ENCODE measurements at regions not wholly inside any gene's neighbourhood (a gene's known extent, or its start where the extent isn't known, plus 50 kb on each side); places are given as distances from the start of the nearest gene placed in this dataset.

DNA sequence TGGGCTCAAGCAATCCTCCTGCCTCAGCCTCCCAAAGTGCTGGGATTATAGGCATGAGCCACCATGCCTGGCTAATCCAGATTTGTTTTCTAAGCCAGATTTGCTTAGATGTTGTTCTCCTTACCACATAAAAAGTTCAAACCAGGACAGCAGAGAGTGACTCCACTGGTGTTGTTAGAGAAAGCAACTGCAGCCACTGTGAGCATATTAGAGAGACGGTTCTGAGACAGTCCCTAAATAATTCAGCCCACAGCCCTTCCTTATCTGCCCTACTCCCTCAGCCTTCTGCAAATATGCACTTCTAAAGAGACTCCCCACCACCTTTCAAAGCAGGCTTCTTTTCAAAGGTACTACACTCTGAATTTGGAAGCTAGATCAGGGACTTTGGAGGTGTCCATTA is 96.1 kb downstream of the DRD1 start:
- H3K4me3 ChIP-seq (ENCODE audit: low read length), result no peak overlapping the region
- TF ChIP-seq, protein P1, sequence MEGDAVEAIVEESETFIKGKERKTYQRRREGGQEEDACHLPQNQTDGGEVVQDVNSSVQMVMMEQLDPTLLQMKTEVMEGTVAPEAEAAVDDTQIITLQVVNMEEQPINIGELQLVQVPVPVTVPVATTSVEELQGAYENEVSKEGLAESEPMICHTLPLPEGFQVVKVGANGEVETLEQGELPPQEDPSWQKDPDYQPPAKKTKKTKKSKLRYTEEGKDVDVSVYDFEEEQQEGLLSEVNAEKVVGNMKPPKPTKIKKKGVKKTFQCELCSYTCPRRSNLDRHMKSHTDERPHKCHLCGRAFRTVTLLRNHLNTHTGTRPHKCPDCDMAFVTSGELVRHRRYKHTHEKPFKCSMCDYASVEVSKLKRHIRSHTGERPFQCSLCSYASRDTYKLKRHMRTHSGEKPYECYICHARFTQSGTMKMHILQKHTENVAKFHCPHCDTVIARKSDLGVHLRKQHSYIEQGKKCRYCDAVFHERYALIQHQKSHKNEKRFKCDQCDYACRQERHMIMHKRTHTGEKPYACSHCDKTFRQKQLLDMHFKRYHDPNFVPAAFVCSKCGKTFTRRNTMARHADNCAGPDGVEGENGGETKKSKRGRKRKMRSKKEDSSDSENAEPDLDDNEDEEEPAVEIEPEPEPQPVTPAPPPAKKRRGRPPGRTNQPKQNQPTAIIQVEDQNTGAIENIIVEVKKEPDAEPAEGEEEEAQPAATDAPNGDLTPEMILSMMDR (conservative IDR thresholded peaks at IDR 0.05; ENCODE audit: low read length), result no peak
- DNase-seq (ENCODE audit: low read depth), result no peak

DNA sequence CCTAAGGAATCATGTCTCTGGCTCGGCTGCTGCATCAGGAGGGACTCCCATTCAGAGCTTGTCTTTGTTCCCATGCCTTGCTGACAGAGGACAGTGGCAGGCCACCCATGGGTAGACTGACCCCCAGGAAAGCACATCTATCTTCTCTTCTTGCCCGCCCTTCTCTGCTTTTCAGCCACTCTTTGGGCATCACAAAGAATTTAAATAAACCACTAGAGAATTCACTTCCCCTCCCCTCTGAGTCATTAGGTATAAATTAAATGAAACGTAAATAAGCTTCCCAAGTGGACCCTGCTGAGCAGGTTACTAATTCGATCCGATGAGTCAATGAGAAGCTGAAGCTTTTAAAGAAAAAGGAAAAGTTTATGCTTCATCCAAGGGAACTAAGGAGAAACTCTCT is 97.0 kb downstream of the DRD1 start:
- TF ChIP-seq, protein P1 (conservative IDR thresholded peaks at IDR 0.05; ENCODE audit: low read length), result no peak
- no peak for DNase-seq (ENCODE audit: low read depth)
- H3K4me3 ChIP-seq (ENCODE audit: low read length), result no peak overlapping the region

DNA sequence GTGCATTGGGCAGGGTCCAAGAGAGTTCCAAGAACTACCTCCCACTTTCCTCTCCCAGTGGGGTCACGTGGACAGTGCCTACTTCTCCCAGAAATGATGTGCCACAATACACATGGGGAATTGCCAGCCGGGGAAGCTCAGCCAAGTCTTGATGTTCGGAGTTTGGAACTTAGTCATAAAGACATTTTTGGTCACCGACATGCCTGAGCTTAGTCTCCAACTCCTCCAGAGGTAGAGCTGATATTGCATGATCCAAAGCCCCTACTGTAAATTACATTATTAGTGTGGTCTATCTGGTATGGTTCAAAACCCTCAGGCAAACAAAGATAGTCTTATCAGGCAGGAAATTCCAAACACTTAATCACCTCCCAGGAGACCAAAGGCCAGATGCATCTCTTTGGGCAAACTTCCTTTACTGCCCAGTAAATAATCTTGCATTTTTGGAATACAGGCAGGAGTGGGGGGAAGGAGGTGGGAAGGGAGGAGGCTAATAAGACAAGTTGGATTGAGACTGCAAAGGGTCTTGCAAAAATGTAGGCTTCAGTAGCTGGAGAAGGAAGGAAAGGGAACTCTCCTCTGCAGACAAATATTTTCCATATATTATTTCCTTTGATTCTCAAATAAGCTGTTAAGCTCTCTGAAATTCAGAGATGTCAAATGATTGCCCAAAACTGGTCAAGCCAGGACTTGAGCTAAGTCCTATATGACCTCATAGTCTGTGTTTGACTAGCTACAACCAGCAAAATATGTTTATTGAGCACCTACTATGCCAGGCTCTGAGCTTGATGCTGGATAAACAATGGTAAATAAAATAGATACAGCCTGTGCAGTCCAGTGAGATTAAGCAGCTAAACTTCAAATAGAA is 99.4 kb downstream of the DRD1 start:
- no peak overlapping the region for H3K4me3 ChIP-seq (ENCODE audit: low read length)
- peak; percentile 4 for DNase-seq (ENCODE audit: low read depth)
- TF ChIP-seq, protein P1 (conservative IDR thresholded peaks at IDR 0.05; ENCODE audit: low read length), result no peak

DNA sequence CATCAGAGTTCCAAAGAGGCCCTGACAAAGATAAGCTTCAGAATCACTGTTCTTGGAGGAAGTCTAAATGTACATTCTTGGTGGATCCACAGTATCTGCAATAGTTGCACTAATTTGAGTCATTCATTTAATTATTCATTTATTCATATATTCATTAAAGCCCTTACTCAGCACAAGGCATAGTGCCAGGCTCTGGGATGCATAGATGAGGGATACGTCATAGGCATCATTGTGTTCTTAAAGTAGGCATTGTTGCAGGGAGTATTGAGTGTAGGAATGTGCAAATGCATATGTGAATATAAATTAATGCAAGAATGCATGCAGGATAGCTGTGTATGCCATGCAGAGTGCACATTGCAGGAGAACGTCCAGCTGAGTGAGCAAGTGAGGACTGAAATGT is 100.7 kb downstream of the DRD1 start:
- TF ChIP-seq, protein P1 (conservative IDR thresholded peaks at IDR 0.05; ENCODE audit: low read length), result no peak
- no peak overlapping the region for H3K4me3 ChIP-seq (ENCODE audit: low read length)
- no peak for DNase-seq (ENCODE audit: low read depth)

DNA sequence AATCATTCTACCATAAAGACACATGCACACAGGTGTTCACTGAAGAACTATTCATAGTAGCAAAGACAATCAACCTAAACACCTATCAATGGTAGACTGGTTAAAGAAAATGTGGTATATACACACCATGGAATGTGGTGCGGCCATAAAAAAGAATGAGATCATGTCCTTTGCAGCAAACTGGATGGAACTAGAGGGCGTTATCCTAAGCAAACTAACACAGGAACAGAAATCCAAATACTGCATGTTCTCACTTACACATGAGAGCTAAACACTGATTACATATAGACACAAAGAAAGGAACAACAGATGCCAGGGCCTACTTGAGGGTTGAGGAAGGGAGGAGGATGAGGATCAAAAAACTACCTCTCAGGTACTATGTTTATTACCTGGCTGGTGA is 103.8 kb downstream of the DRD1 start:
- no peak overlapping the region for H3K4me3 ChIP-seq (ENCODE audit: low read length)
- DNase-seq (ENCODE audit: low read depth), result no peak

DNA sequence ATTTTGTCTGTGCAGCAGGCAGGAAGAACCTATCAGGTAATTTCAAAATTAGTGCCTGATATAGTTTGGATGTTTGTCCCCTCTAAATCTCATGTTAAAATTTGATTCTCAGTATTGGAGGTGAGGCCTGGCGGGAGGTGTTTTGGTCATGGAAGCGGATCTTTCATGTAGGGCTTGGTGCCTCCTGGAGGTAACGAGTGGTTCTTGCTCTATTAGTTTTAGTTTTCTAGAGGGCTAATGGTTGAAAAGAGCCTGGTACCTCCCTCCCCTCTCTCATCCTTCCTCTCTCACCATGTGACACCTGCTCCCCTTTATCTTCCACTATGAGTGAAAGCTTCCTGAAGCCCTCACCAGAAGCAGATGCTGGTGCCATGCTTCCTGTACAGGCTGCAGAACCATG is 106.3 kb downstream of the DRD1 start:
- DNase-seq (ENCODE audit: low read depth), result no peak
- TF ChIP-seq, protein P1 (conservative IDR thresholded peaks at IDR 0.05; ENCODE audit: low read length), result no peak
- no peak overlapping the region for H3K4me3 ChIP-seq (ENCODE audit: low read length)

More for the DNA sequence above, 103.8 kb downstream of the DRD1 start:
- TF ChIP-seq, protein P1 (conservative IDR thresholded peaks at IDR 0.05; ENCODE audit: low read length), result no peak

DNA sequence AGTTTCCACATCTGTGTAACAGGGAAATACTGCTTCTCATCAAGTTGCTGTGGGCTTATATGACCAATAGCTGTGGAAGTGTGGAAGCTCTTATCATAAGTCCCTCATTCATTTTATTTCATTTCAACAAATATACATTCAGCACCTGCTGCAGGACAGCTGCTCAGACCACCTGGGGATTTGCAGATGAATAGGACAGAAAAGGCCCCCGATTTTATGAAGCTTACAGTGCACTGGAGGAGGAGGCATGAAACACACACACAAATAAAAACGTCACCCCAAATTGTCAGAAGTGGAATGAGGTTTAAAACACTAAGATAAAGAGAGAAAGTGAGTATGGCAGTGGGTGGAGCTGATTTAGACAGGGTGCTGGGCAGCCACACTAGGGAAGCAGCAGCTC is 107.2 kb downstream of the DRD1 start:
- DNase-seq (ENCODE audit: low read depth), result no peak
- TF ChIP-seq, protein P1 (conservative IDR thresholded peaks at IDR 0.05; ENCODE audit: low read length), result no peak
- no peak overlapping the region for H3K4me3 ChIP-seq (ENCODE audit: low read length)
